ENCODE measurements at regions not wholly inside any gene's neighbourhood (a gene's known extent, or its start where the extent isn't known, plus 50 kb on each side); places are given as distances from the start of the nearest gene placed in this dataset.

- no peak for TF ChIP-seq GATA2 (IDR thresholded peaks at IDR 0.05; ENCODE audit: low read depth, low read length)
- no peak for TF ChIP-seq GATA3 (IDR thresholded peaks at IDR 0.05; ENCODE audit: low read depth, low read length)
These were observed 76.4 kb upstream of the CELF2 start for GRCh38 chr10:10941127-10941730.

All from SH-SY5Y (cell line).